ENCODE measurements at regions not wholly inside any gene's neighbourhood (a gene's known extent, or its start where the extent isn't known, plus 50 kb on each side); places are given as distances from the start of the nearest gene placed in this dataset.

DNA sequence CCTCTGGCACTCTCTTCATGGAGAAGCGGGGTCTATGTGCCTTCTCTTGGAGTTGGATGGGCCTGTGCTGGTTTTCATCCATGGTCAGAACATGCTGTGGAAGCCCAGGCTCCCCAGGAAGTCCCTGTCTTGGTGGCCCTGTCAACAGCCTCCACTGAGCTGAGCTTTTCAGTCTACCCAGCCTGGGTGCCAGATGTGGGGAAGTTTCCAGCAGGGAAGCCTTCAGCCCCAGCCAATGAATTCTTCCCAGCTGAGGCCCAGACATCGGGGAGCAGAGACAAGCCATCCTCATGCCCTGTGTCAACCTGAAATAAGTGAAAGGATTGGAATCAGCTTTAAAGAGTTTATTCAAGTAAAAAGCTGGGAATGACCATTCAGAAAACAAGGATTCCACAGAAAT lies 75.1 kb upstream of the PGBD5 start:
- TF ChIP-seq CTCF (IDR thresholded peaks at IDR 0.05; ENCODE audit: low read depth, low read length, missing control alignments): no peak
- Histone ChIP-seq H3K4me3 (ENCODE audit: low read depth, low read length) (no peak overlapping the region), H3K36me3 (replicated peaks) (no peaks in the 10 kb centered on the region), H3K27ac (no peak overlapping the region), H3K27me3 (replicated peaks) (no peaks in the 10 kb centered on the region)
- no peak for DNase-seq
- in situ Hi-C loops (cut with HindIII; ENCODE audit: low pct_ligation_motif_present, low sequenced_read_pairs): no loop called here

- Histone ChIP-seq H3K4me3 (ENCODE audit: low read depth, low read length) (no peak overlapping the region), H3K27me3 (replicated peaks) (no peaks in the 10 kb centered on the region), H3K27ac (no peak overlapping the region), H3K36me3 (replicated peaks) (no peaks in the 10 kb centered on the region)
- no peak for DNase-seq
- in situ Hi-C loops (cut with HindIII; ENCODE audit: low pct_ligation_motif_present, low sequenced_read_pairs): no loop called here
- TF ChIP-seq CTCF (IDR thresholded peaks at IDR 0.05; ENCODE audit: low read depth, low read length, missing control alignments): no peak
These were observed 73.9 kb upstream of the PGBD5 start for GRCh38 chr1:230500063-230500462.

GRCh38 chr1:230499496-230499895 lies 73.4 kb upstream of the PGBD5 start:
- no peaks in the 10 kb centered on the region for H3K27me3 ChIP-seq (replicated peaks)
- no peak overlapping the region for H3K27ac ChIP-seq
- no peaks in the 10 kb centered on the region for H3K36me3 ChIP-seq (replicated peaks)
- H3K4me3 ChIP-seq (ENCODE audit: low read depth, low read length): no peak overlapping the region
- DNase-seq: no peak
- in situ Hi-C loops (cut with HindIII; ENCODE audit: low pct_ligation_motif_present, low sequenced_read_pairs): no loop called here
- TF ChIP-seq CTCF (IDR thresholded peaks at IDR 0.05; ENCODE audit: low read depth, low read length, missing control alignments): no peak

DNA sequence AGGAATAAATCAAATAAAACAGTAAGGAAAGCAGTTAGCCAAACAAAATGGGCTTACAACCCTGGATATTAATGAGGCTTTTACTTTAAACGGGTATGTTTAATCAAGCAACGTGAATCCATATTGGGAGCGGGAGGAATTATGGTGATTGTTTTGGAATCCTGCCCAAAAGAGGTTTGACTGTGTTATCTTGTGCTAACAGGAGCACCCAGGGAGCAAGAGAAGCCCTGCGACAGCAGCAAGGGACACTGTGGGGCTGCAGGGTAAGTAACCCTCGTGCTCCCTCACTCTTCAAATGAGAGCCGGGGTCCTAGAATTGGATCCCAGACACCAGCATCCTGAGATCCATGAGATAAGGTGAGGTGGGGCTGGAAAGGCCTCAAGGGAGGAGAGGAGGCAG lies 72.6 kb upstream of the PGBD5 start:
- TF ChIP-seq CTCF (IDR thresholded peaks at IDR 0.05; ENCODE audit: low read depth, low read length, missing control alignments): no peak
- no peak for DNase-seq
- Histone ChIP-seq H3K36me3 (replicated peaks) (no peaks in the 10 kb centered on the region), H3K4me3 (ENCODE audit: low read depth, low read length) (no peak overlapping the region), H3K27me3 (replicated peaks) (no peaks in the 10 kb centered on the region), H3K27ac (no peak overlapping the region)
- in situ Hi-C loops (cut with HindIII; ENCODE audit: low pct_ligation_motif_present, low sequenced_read_pairs): no loop called here

GRCh38 chr1:230496451-230496850 lies 70.3 kb upstream of the PGBD5 start:
- TF ChIP-seq CTCF (IDR thresholded peaks at IDR 0.05; ENCODE audit: low read depth, low read length, missing control alignments): no peak
- no peak overlapping the region for H3K4me3 ChIP-seq (ENCODE audit: low read depth, low read length)
- DNase-seq: no peak
- in situ Hi-C loops (cut with HindIII; ENCODE audit: low pct_ligation_motif_present, low sequenced_read_pairs): no loop called here
- no peaks in the 10 kb centered on the region for H3K36me3 ChIP-seq (replicated peaks)
- no peaks in the 10 kb centered on the region for H3K27me3 ChIP-seq (replicated peaks)
- H3K27ac ChIP-seq: no peak overlapping the region

DNA sequence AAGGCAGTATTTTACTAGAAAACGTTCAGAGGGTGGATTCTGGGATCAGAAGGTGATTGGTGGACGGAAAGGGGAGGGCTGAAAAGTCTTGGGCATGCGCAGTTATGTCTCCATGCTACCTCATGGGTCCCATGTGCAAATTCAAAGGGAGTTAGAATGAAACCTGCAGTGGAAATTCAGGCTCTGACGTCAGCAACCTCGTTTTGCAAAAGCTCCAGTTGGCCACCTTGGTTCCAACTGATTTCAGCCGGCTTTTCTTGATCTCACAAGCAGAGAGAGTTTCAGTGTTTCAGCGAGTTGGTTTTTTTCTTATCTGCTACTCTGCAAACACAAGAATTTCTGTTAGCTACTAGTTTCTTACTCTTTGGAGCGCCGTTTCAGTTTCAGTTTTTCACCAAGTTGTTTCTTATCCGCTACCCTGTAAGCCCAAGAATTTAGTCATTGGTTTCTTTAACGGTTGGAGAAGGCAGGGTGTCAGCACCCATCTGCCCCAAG lies 69.8 kb upstream of the PGBD5 start:
- DNase-seq: no peak
- H3K27me3 ChIP-seq (replicated peaks): no peaks in the 10 kb centered on the region
- TF ChIP-seq CTCF (IDR thresholded peaks at IDR 0.05; ENCODE audit: low read depth, low read length, missing control alignments): no peak
- H3K4me3 ChIP-seq (ENCODE audit: low read depth, low read length): no peak overlapping the region
- no peaks in the 10 kb centered on the region for H3K36me3 ChIP-seq (replicated peaks)
- H3K27ac ChIP-seq: no peak overlapping the region
- in situ Hi-C loops (cut with HindIII; ENCODE audit: low pct_ligation_motif_present, low sequenced_read_pairs): no loop called here

Data from brain microvascular endothelial cell (primary cell).